HG02763 (cell line): ENCODE measurements at regions not wholly inside any gene's neighbourhood (a gene's known extent, or its start where the extent isn't known, plus 50 kb on each side); places are given as distances from the start of the nearest gene placed in this dataset.
"Not testable (repeated sequence)": the region's sequence is repeated elsewhere in the genome, so short reads cannot be mapped to it uniquely, and the experiment has no call there.

Experiments
- ATAC-seq: cut with Tn5 transposase; IDR thresholded peaks from one replicate; pipeline ENCODE4 v1.9.1; 2021; ENCODE audit warnings: mild to moderate bottlenecking, moderate library complexity; ENCODE audit not compliant: unreplicated experiment

DNA sequence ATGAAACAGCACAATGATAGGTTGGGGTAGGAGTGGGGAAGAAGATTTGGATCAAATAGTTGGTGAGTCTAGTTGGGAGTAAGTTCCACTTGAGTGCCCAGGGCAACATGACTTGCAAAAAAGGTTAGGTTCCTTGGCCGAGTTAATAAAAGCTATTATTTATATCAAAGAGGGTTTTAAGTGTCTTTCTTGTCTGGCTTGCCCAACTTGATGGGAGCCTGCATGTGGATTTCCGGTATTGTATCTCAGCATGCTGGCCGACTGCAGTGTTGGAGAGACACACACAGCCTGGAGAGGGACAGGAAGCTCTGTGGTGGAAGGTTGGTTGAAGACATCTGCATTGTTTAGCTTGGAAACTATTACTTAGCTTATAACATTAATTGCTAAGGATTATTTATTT is 449.5 kb upstream of the TBL1XR1 start:
- ATAC-seq = peak; percentile 63

GRCh38 chr3:177647341-177647740 is 450.1 kb upstream of the TBL1XR1 start:
- ATAC-seq = no peak

GRCh38 chr3:177647876-177648275 is 450.6 kb upstream of the TBL1XR1 start:
- ATAC-seq = no peak

- no peak for ATAC-seq
Observed at GRCh38 chr3:177652556-177653291, 455.4 kb upstream of the TBL1XR1 start.

DNA sequence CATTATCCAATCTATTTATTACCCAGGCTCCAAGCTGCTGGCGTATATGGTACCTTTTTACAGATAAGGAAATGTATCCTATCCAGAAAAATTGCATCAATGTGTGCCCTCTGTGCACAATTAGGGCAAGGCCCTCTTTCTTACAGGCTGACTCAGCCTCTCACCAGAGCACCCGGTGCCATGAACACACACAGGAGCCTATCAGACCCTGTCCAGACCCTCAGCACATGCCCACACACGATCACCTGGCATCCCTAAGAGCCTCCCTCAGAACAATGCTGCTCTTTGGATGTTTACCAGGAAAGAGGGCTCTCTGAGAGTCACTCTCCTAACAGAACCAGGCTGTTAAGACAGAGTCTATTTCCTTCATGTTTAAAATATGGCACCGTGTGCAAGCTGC is 460.0 kb upstream of the TBL1XR1 start:
- ATAC-seq = no peak

- no peak for ATAC-seq
Observed at GRCh38 chr3:177658354-177658753, 461.1 kb upstream of the TBL1XR1 start.

DNA sequence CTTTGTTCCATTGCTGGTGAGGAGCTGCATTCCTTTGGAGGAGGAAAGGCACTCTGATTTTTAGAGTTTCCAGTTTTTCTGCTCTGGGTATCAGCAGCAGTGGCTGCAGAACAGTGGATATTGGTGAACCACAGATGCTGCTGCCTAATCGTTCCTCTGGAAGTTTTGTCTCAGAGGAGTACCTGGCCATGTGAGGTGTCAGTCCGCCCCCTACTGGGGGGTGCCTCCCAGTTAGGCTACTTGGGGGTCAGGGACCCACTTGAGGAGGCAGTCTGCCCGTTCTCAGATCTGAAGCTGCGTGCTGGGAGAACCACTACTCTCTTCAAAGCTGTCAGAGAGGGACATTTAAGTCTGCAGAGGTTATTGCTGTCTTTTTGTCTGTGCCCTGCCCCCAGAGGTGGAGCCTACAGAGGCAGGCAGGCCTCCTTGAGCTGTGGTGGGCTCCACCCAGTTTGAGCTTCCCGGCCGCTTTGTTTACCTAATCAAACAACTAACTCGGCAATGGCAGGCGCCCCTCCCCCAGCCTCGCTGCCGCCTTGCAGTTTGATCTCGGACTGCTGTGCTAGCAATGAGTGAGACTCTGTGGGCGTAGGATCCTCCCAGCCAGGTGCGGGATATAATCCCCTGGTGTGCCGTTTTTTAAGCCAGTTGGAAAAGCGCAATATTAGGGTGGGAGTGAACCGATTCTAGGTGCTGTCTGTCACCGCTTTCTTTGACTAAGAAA is 467.3 kb upstream of the TBL1XR1 start:
- not testable (repeated sequence) for ATAC-seq

DNA sequence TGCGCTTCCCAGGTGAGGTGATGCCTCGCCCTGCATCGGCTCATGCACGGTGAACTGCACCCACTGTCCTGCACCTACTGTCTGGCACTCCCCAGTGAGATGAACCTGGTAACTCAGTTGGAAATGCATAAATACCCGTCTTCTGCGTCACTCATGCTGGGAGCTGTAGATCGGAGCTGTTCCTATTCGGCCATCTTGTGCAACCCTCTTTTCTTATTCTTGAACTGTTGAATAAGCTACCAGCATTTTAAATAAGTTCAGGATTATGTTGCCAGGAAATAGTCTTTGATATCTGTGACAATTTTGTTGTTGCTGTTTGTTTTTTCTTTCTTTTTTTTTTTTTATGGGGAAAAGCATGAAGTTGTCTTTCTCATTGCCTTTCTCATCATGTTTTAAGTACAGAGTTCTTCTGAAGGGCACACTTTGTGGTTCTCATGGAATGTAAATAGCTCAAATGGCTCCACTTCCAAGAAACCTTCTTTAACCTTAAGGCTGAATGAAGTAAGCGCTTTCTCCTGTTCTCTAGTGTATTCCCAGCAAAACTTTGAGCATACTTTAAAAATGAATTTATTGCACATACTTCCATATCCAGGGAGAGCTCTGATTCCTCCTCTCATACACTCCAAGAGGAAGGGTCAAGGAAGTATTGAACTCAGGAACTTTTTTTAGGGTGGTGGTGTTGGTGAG is 468.0 kb upstream of the TBL1XR1 start:
- no peak for ATAC-seq

- no peak for ATAC-seq
Observed at GRCh38 chr3:177672252-177672911, 475.1 kb upstream of the TBL1XR1 start.

DNA sequence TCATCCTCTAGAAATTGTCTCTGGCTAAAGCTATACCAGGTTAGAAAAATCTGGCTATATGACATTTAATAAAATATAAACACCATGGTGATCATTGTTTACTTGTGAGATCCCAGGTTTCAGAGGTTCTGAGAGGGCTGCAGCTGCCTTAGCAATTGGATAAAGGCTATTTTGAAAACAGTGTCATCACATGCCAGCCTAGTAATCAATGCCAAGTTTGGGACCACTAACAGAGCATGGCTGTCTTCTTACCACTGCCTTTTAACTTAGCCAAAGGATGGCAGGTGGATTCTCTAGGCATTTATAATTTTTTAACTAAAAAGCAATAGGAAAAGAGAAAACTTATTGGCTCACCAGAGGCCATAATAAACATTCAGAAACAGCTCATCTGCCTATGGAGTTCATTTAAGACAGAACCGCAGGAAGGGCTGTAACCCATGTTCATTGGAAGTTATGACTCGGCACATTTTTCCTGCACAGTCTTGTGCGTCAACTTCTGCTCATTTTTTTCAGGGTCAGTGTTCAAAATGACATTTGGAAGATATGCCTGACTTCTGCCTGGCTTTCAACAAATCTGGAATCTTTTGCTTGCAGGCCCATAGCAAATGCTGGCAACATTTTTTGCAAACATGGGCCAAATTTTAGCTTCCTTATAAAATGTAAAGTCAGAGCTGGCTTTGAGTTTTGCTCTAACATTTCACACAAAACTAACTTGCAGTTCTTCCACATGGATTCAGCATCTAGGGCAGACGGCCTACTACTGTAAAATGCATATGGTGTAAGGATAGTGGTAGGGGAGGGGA is 476.0 kb upstream of the TBL1XR1 start:
- no peak for ATAC-seq

DNA sequence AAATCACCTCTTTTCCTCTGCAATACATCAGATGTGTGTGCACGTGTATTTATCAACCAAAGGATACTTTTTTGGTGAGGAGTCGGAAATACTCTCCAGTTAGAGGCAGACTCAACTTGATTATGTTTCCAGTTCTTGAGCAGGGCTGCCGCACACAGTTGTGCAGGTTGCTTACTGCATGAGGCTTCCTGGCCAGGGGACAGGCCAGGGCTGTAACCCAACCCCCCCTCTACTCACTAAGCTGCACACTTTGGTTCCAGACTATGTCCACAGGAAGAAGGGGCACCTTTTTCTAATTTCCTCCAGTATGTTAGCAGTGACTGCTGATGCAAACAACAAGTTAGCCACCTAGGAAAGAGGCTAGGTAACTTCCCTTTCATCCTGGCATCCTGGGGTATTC is 476.9 kb upstream of the TBL1XR1 start:
- no peak for ATAC-seq

GRCh38 chr3:177676148-177676547 is 478.9 kb upstream of the TBL1XR1 start:
- ATAC-seq = no peak

- ATAC-seq = no peak
Observed at GRCh38 chr3:177676947-177677587, 479.8 kb upstream of the TBL1XR1 start.

- ATAC-seq = no peak
Observed at GRCh38 chr3:177679568-177680471, 482.5 kb upstream of the TBL1XR1 start.

- ATAC-seq = no peak
Observed at GRCh38 chr3:177680472-177680821, 483.2 kb upstream of the TBL1XR1 start.

GRCh38 chr3:177681156-177681555 is 483.9 kb upstream of the TBL1XR1 start:
- ATAC-seq = no peak

DNA sequence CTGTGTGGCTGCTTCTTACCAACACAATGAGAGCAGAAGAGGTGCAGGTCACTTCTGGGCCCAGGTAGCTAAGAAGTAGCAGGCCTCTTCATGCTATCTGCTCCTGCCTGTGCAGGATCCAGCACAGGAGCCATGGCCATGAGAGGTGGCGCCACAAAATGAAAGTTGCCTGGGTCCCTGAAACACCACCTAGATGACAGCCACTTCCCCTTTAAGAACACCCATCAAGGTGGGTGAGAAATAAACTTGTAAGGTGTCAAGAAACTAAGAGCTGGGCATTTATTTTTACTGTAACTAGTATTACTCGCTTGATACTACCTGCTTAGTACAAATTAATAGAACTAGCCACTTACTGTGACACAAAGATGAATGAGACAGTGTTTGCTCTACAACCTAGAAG is 484.6 kb upstream of the TBL1XR1 start:
- no peak for ATAC-seq

- ATAC-seq = no peak
Observed at GRCh38 chr3:177683586-177683985, 486.3 kb upstream of the TBL1XR1 start.

GRCh38 chr3:177686671-177687070 is 489.4 kb upstream of the TBL1XR1 start:
- ATAC-seq = no peak
